ENCODE measurements at regions not wholly inside any gene's neighbourhood (a gene's known extent, or its start where the extent isn't known, plus 50 kb on each side); places are given as distances from the start of the nearest gene placed in this dataset.

DNA sequence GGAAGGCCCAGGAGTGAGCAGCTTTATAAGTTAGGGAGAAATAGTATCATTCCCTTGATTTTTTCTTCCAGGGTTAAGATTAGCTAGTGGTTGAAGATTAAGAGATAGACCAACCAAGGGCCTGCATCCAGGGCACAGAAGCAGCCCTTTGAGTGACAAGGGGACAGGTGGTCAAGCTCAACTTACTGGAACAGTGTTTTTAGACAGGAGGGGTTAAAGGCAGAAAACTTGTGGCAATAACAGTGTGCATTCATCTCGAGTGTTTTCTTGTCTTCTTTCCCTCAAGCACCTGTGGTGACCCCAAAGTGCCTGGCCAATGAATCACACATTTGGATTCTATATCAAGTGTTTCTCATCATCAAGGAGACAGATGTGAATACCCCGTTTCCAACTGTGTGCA lies 267.5 kb downstream of the PDCD6IP start:
- no peaks in the 10 kb centered on the region for H3K4me1 Mint-ChIP-seq
- H3K9me3 Mint-ChIP-seq = peaks cover 0 to 9% (median 3%) of the 10 kb centered on the region in 3 donors
- H3K36me3 Mint-ChIP-seq = no peaks in the 10 kb centered on the region
- Histone ChIP-seq H3K27ac (ENCODE audit: low read length) (no peak overlapping the region), H3K4me1 (ENCODE audit: control insufficient read depth in 1 of 2, extremely low read depth in 1 of 2, insufficient read depth in 2 of 2, low read length in 2 of 2) (no peaks in the 10 kb centered on the region), H3K4me3 (ENCODE audit: control insufficient read depth in 1 of 2, extremely low read depth in 1 of 2, low read length in 1 of 2) (no peak overlapping the region), H3K9me3 (no peaks in the 10 kb centered on the region), H3K36me3 (ENCODE audit: control insufficient read depth in 2 of 2, extremely low read depth in 1 of 2, insufficient read depth in 1 of 2, low read length in 1 of 2) (no peaks in the 10 kb centered on the region), H3K27me3 (replicated peaks in 1 of 2; ENCODE audit: control insufficient read depth in 2 of 2, extremely low read depth in 1 of 2, insufficient read depth in 2 of 2, low read length in 1 of 2) (no peaks in the 10 kb centered on the region)
- ChIA-PET CTCF (no interaction called here), POLR2A (no interaction called here)
- no peaks in the 10 kb centered on the region for H3K27me3 Mint-ChIP-seq
- H3K27ac Mint-ChIP-seq = no peak overlapping the region
- no CpG with 5 or more reads among the region's 2 CpGs for WGBS (ENCODE audit: insufficient coverage)
- DNase-seq = no peak
- no peak overlapping the region for H3K4me3 Mint-ChIP-seq
- ATAC-seq (replicated peaks in 1 of 4) = no peak

DNA sequence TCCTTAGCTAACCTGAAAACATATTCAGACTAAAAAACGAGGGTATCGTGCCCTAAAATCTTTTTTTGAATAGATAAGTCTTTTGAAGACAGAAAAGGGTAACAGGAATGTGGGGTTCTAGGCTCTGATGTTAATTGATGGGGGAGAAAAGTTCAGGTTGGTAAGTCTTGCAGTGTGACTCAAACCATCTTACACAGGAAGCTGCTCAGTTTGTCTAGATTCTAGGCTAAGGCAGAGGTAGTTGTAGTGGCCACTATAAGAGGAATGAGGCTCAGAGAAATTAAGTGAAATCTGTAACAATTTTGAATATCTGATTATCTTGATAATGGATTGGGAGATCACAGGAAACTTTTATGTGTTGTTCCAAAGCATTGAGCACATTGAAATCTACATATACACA lies 267.9 kb downstream of the PDCD6IP start:
- ChIA-PET CTCF (no interaction called here), POLR2A (no interaction called here)
- WGBS (ENCODE audit: insufficient coverage) = no CpG with 5 or more reads among the region's 2 CpGs
- Mint-ChIP-seq H3K27me3 (no peaks in the 10 kb centered on the region), H3K4me3 (no peak overlapping the region), H3K9me3 (peaks cover 0 to 9% (median 3%) of the 10 kb centered on the region in 3 donors), H3K27ac (no peak overlapping the region), H3K36me3 (no peaks in the 10 kb centered on the region), H3K4me1 (no peaks in the 10 kb centered on the region)
- ATAC-seq (replicated peaks in 1 of 4) (no peak), DNase-seq (no peak)
- H3K36me3 ChIP-seq (ENCODE audit: control insufficient read depth in 2 of 2, extremely low read depth in 1 of 2, insufficient read depth in 1 of 2, low read length in 1 of 2) = no peaks in the 10 kb centered on the region
- H3K4me1 ChIP-seq (ENCODE audit: control insufficient read depth in 1 of 2, extremely low read depth in 1 of 2, insufficient read depth in 2 of 2, low read length in 2 of 2) = no peaks in the 10 kb centered on the region
- H3K27me3 ChIP-seq (replicated peaks in 1 of 2; ENCODE audit: control insufficient read depth in 2 of 2, extremely low read depth in 1 of 2, insufficient read depth in 2 of 2, low read length in 1 of 2) = no peaks in the 10 kb centered on the region
- H3K9me3 ChIP-seq = no peaks in the 10 kb centered on the region
- no peak overlapping the region for H3K4me3 ChIP-seq (ENCODE audit: control insufficient read depth in 1 of 2, extremely low read depth in 1 of 2, low read length in 1 of 2)
- H3K27ac ChIP-seq (ENCODE audit: low read length) = no peak overlapping the region

DNA sequence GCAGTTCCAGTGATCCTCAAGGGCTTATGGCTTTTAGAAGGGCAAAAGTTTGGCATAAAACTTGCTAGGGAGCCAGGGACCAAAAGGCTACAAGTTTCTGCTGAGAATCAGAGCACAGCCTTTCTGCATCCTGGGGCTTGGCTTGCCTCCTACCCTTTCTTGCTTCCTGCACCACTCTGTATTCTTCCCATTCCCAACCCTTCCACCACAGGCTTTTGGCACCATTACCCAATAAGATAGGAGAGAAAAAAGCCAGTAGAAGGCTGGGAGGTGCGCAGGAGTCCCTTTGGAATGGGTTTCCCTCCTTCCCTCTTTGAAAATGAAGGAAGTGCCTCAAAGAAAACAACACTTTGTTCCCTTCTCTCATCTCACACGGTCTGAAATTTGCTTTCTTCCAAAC lies 268.6 kb downstream of the PDCD6IP start:
- Mint-ChIP-seq H3K4me1 (no peaks in the 10 kb centered on the region), H3K4me3 (no peak overlapping the region), H3K27me3 (no peaks in the 10 kb centered on the region), H3K36me3 (no peaks in the 10 kb centered on the region), H3K9me3 (peaks cover 0 to 6% (median 3%) of the 10 kb centered on the region in 3 donors), H3K27ac (no peak overlapping the region)
- DNase-seq (no peak), ATAC-seq (replicated peaks in 1 of 4) (no peak)
- CTCF ChIA-PET = no interaction called here
- H3K36me3 ChIP-seq (ENCODE audit: control insufficient read depth in 2 of 2, extremely low read depth in 1 of 2, insufficient read depth in 1 of 2, low read length in 1 of 2) = no peaks in the 10 kb centered on the region
- WGBS (ENCODE audit: insufficient coverage) = 45% methylated on average over 1 of the region's 2 CpGs
- no peak overlapping the region for H3K27ac ChIP-seq (ENCODE audit: low read length)
- POLR2A ChIA-PET = no interaction called here
- H3K27me3 ChIP-seq (replicated peaks in 1 of 2; ENCODE audit: control insufficient read depth in 2 of 2, extremely low read depth in 1 of 2, insufficient read depth in 2 of 2, low read length in 1 of 2) = no peaks in the 10 kb centered on the region
- H3K4me3 ChIP-seq (ENCODE audit: control insufficient read depth in 1 of 2, extremely low read depth in 1 of 2, low read length in 1 of 2) = no peak overlapping the region
- H3K9me3 ChIP-seq = no peaks in the 10 kb centered on the region
- H3K4me1 ChIP-seq (ENCODE audit: control insufficient read depth in 1 of 2, extremely low read depth in 1 of 2, insufficient read depth in 2 of 2, low read length in 2 of 2) = no peaks in the 10 kb centered on the region

DNA sequence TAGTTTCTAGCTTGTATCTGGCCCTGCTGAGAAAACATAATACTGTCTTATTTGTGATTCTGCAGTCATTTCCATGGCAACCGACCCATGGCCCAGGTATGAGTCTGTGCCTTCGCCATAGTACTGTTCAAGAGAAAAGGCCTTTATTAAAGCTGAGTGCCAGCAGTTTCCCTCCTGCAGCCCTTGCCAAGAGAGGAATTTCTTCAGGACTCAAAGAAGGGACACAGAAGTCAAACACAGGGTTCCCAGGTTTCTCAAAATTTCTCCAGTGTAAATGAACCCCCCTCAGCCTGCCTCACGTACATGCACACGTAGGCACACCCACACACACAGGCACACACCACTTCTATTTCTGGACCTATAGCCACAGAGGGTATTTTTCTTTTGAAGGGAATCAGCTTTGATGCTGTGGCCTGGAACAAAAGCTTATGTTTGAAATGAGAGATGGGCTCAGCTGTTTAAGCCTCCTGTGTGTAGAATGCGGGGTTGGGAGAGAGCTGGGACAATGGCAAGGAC lies 269.2 kb downstream of the PDCD6IP start:
- Histone ChIP-seq H3K4me3 (ENCODE audit: control insufficient read depth in 1 of 2, extremely low read depth in 1 of 2, low read length in 1 of 2) (no peak overlapping the region), H3K36me3 (ENCODE audit: control insufficient read depth in 2 of 2, extremely low read depth in 1 of 2, insufficient read depth in 1 of 2, low read length in 1 of 2) (no peaks in the 10 kb centered on the region), H3K27ac (ENCODE audit: low read length) (no peak overlapping the region), H3K9me3 (no peaks in the 10 kb centered on the region), H3K4me1 (ENCODE audit: control insufficient read depth in 1 of 2, extremely low read depth in 1 of 2, insufficient read depth in 2 of 2, low read length in 2 of 2) (no peaks in the 10 kb centered on the region), H3K27me3 (replicated peaks in 1 of 2; ENCODE audit: control insufficient read depth in 2 of 2, extremely low read depth in 1 of 2, insufficient read depth in 2 of 2, low read length in 1 of 2) (no peaks in the 10 kb centered on the region)
- ChIA-PET POLR2A (no interaction called here), CTCF (no interaction called here)
- DNase-seq (no peak), ATAC-seq (replicated peaks in 1 of 4) (no peak)
- WGBS (ENCODE audit: insufficient coverage) = 92% methylated on average over 3 of the region's 5 CpGs
- H3K4me1 Mint-ChIP-seq = no peaks in the 10 kb centered on the region
- H3K4me3 Mint-ChIP-seq = no peak overlapping the region
- peaks cover 0 to 4% (median 3%) of the 10 kb centered on the region in 3 donors for H3K9me3 Mint-ChIP-seq
- H3K27ac Mint-ChIP-seq = no peak overlapping the region
- H3K27me3 Mint-ChIP-seq = no peaks in the 10 kb centered on the region
- no peaks in the 10 kb centered on the region for H3K36me3 Mint-ChIP-seq

DNA sequence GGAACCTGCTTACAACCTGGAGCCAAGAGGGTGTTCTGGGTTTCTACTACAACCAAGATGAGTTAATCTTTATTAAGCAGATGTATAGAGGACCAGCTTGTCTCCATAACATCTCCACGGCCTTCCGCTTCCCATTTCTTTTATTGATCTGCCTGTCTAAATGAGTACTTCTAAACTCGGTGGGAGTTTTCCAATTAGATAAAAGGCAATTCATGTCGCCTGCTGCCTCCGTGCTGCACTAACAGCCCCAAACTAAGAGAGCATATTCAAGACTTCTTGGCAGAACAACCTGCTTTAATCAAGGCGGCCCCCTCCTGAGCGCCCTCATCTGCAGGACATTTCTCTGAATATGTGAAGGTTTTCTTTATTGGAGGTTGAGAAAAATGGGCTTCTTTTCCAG lies 270.1 kb downstream of the PDCD6IP start:
- CTCF ChIA-PET = no interaction called here
- no peaks in the 10 kb centered on the region for H3K4me1 Mint-ChIP-seq

DNA sequence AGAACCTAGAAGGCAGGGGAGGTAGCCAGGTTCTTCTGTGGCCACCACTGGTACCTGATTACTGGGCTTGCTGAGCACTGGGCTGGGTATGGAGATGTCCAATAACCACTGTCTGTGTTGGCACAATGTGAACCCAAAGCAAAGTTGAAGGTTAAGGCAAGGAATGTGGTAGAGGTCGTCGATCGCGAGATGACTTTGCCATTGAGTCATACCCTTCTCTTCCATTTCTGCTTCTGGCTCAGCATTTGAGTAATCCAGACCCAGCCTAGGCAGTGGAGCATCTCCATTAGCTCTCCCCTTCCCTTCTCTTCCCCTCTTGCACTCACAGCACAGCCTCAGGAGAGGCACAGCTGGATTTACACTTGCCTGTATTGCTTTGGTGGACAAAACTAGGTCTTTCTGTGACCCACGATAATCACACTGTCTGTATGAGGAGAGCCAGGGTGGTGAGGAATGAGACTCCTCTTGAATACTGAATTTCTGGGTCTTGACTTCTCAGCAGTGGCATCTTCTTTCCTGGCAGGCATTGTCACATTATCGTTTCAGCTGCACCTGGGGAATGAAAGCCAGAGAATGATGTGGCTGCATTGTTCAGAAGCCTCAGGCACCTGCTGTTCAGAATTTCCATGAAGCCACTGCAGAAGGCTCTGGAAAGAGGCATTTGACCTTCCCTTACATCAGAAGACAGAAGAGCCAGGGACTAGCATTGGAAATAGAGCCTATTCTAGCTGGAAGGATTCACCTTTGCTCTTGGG lies 272.6 kb downstream of the PDCD6IP start:
- Mint-ChIP-seq H3K4me3 (no peak overlapping the region), H3K36me3 (no peaks in the 10 kb centered on the region), H3K27me3 (no peaks in the 10 kb centered on the region), H3K4me1 (no peaks in the 10 kb centered on the region), H3K9me3 (no peaks in the 10 kb centered on the region), H3K27ac (no peak overlapping the region)
- Histone ChIP-seq H3K4me1 (ENCODE audit: control insufficient read depth in 1 of 2, extremely low read depth in 1 of 2, insufficient read depth in 2 of 2, low read length in 2 of 2) (no peaks in the 10 kb centered on the region), H3K27me3 (replicated peaks in 1 of 2; ENCODE audit: control insufficient read depth in 2 of 2, extremely low read depth in 1 of 2, insufficient read depth in 2 of 2, low read length in 1 of 2) (peaks cover 0 to 1% of the 10 kb centered on the region in 2 experiments), H3K9me3 (no peaks in the 10 kb centered on the region), H3K4me3 (ENCODE audit: control insufficient read depth in 1 of 2, extremely low read depth in 1 of 2, low read length in 1 of 2) (no peak overlapping the region), H3K36me3 (ENCODE audit: control insufficient read depth in 2 of 2, extremely low read depth in 1 of 2, insufficient read depth in 1 of 2, low read length in 1 of 2) (no peaks in the 10 kb centered on the region), H3K27ac (ENCODE audit: low read length) (no peak overlapping the region)
- POLR2A ChIA-PET = no interaction called here
- WGBS (ENCODE audit: insufficient coverage) = 51% methylated on average over 2 of the region's 6 CpGs
- CTCF ChIA-PET = no interaction called here
- DNase-seq (no peak), ATAC-seq (replicated peaks in 1 of 4) (no peak)

More for the DNA sequence above, 270.1 kb downstream of the PDCD6IP start:
- POLR2A ChIA-PET = interaction anchor here in 1 of 2 donors (0.6 kb wide), 1 partner anchor 807 kb away, joined by 3 read pairs; no protein-coding TSS in a partner anchor
- Histone ChIP-seq H3K27me3 (replicated peaks in 1 of 2; ENCODE audit: control insufficient read depth in 2 of 2, extremely low read depth in 1 of 2, insufficient read depth in 2 of 2, low read length in 1 of 2) (no peaks in the 10 kb centered on the region), H3K4me1 (ENCODE audit: control insufficient read depth in 1 of 2, extremely low read depth in 1 of 2, insufficient read depth in 2 of 2, low read length in 2 of 2) (no peaks in the 10 kb centered on the region), H3K9me3 (no peaks in the 10 kb centered on the region), H3K36me3 (ENCODE audit: control insufficient read depth in 2 of 2, extremely low read depth in 1 of 2, insufficient read depth in 1 of 2, low read length in 1 of 2) (no peaks in the 10 kb centered on the region), H3K27ac (ENCODE audit: low read length) (no peak overlapping the region), H3K4me3 (ENCODE audit: control insufficient read depth in 1 of 2, extremely low read depth in 1 of 2, low read length in 1 of 2) (no peak overlapping the region)
- 90% methylated on average over 4 of the region's 7 CpGs for WGBS (ENCODE audit: insufficient coverage)
- H3K27ac Mint-ChIP-seq = no peak overlapping the region
- H3K9me3 Mint-ChIP-seq = no peaks in the 10 kb centered on the region
- no peak overlapping the region for H3K4me3 Mint-ChIP-seq
- no peaks in the 10 kb centered on the region for H3K36me3 Mint-ChIP-seq
- DNase-seq (no peak), ATAC-seq (replicated peaks in 1 of 4) (no peak)
- H3K27me3 Mint-ChIP-seq = no peaks in the 10 kb centered on the region
